IMR-90 (cell line): ENCODE measurements at regions not wholly inside any gene's neighbourhood (a gene's known extent, or its start where the extent isn't known, plus 50 kb on each side); places are given as distances from the start of the nearest gene placed in this dataset.

Experiments used
- ATAC-seq: fragments of 200-7000 bp; cut with Tn5 transposase; 2 replicates; pipeline ENCODE4 v1.9.1; 2020; ENCODE audit warnings: low read depth, mild to moderate bottlenecking, moderate library complexity
- BruUV-seq: library from RNA; stranded (reverse); fragments of 400-500 nt; replicated peaks from 2 replicates; lab custom pipeline; 2021; lab: Mats Ljungman, UMichigan
- CTCF ChIA-PET: fragments of 300-600 bp; formaldehyde crosslinking; extraction: SDS; loops from one replicate; lab custom pipeline; 2021; ENCODE audit warnings: antibody characterized with exemption; lab: Yijun Ruan, JAX
- POLR2A ChIA-PET: fragments of 300-600 bp; sonication (Branson Sonifier 250); formaldehyde crosslinking; loops from one replicate; lab custom pipeline; 2022; ENCODE audit warnings: antibody characterized with exemption; ENCODE audit not compliant: unreplicated experiment; lab: Charles Lee
- DNase-seq: peaks from one replicate; pipeline ENCODE4 v3.0.0; 2013
- H2AFZ ChIP-seq: replicated peaks from 2 replicates; pipeline ENCODE3; 2013; ENCODE audit warnings: low read length, mild to moderate bottlenecking; ENCODE audit not compliant: poor library complexity
- H2AK5ac ChIP-seq: 2 replicates; pipeline ENCODE4 v1.6.1; 2013; ENCODE audit warnings: low read depth, low read length, inconsistent platforms
- H2AK9ac ChIP-seq: replicated peaks from 2 replicates; pipeline ENCODE3; 2013; ENCODE audit warnings: mild to moderate bottlenecking, low read depth, low read length, moderate library complexity; ENCODE audit not compliant: poor library complexity
- H2BK120ac ChIP-seq: 2 replicates; pipeline ENCODE4 v1.6.1; 2013; ENCODE audit warnings: low read depth, low read length, inconsistent platforms
- H2BK15ac ChIP-seq: 3 replicates; pipeline ENCODE4 v1.6.1; 2013; ENCODE audit warnings: low read depth, low read length, inconsistent platforms
- H2BK20ac ChIP-seq: 2 replicates; pipeline ENCODE4 v1.6.1; 2013; ENCODE audit warnings: low read depth, mild to moderate bottlenecking, inconsistent platforms, low read length, moderate library complexity
- H2BK5ac ChIP-seq: 2 replicates; pipeline ENCODE4 v1.6.1; 2013; ENCODE audit warnings: mild to moderate bottlenecking, low read depth, low read length, inconsistent platforms; ENCODE audit not compliant: poor library complexity, severe bottlenecking
- H3K14ac ChIP-seq: replicated peaks from 2 replicates; pipeline ENCODE4 v1.6.1; 2013; ENCODE audit warnings: low read depth, low read length, inconsistent platforms
- H3K18ac ChIP-seq: 2 replicates; pipeline ENCODE4 v1.6.1; 2013; ENCODE audit warnings: low read depth, low read length, control low read depth
- H3K23ac ChIP-seq: 2 replicates; pipeline ENCODE4 v1.6.1; 2013; ENCODE audit warnings: low read depth, low read length, inconsistent platforms
- H3K27ac ChIP-seq: 2 replicates; pipeline ENCODE4 v1.5.1; 2013; ENCODE audit warnings: mild to moderate bottlenecking, control low read depth, low read length; ENCODE audit not compliant: insufficient read depth
- H3K27me3 ChIP-seq: 2 replicates; pipeline ENCODE4 v1.6.1; 2013; ENCODE audit warnings: low read length; ENCODE audit not compliant: control insufficient read depth, insufficient read depth
- H3K36me3 ChIP-seq: 2 replicates; pipeline ENCODE4 v1.6.1; 2013; ENCODE audit warnings: low read length, mixed read lengths; ENCODE audit not compliant: control insufficient read depth, insufficient read depth
- H3K4ac ChIP-seq: 2 replicates; pipeline ENCODE4 v1.6.1; 2013; ENCODE audit warnings: low read depth, low read length, inconsistent platforms
- H3K4me1 ChIP-seq: 2 replicates; pipeline ENCODE4 v1.6.1; 2013; ENCODE audit warnings: low read length, mixed read lengths; ENCODE audit not compliant: control insufficient read depth, insufficient read depth
- H3K4me2 ChIP-seq: 2 replicates; pipeline ENCODE4 v1.6.1; 2013; ENCODE audit warnings: low read depth, mild to moderate bottlenecking, control low read depth, low read length, moderate library complexity
- H3K4me3 ChIP-seq: 2 replicates; pipeline ENCODE4 v1.5.1; 2013; ENCODE audit warnings: low read depth, mild to moderate bottlenecking, control low read depth, low read length, moderate library complexity; ENCODE audit not compliant: insufficient read depth
- H3K56ac ChIP-seq: 2 replicates; pipeline ENCODE4 v1.6.1; 2013; ENCODE audit warnings: low read length, inconsistent platforms; ENCODE audit not compliant: insufficient read depth; ENCODE audit errors: extremely low read depth
- H3K79me1 ChIP-seq, 2 experiments: 2 replicates each; pipeline ENCODE4 v1.6.1; 2013; ENCODE audit warnings: low read length in 2 of 2, inconsistent platforms in 1 of 2, low read depth in 1 of 2
- H3K9ac ChIP-seq: 2 replicates; pipeline ENCODE4 v1.6.1; 2013; ENCODE audit warnings: low read depth, low read length, control low read depth
- H3K9me1 ChIP-seq: 2 replicates; pipeline ENCODE4 v1.6.1; 2013; ENCODE audit warnings: low read length, inconsistent platforms; ENCODE audit not compliant: insufficient read depth
- H3K9me3 ChIP-seq: 2 replicates; pipeline ENCODE4 v1.6.1; 2013; ENCODE audit warnings: low read length; ENCODE audit not compliant: control insufficient read depth, insufficient read depth
- H4K20me1 ChIP-seq: 2 replicates; pipeline ENCODE4 v1.6.1; 2013; ENCODE audit warnings: low read length, inconsistent platforms; ENCODE audit not compliant: insufficient read depth
- H4K5ac ChIP-seq: 2 replicates; pipeline ENCODE4 v1.6.1; 2013; ENCODE audit warnings: mild to moderate bottlenecking, low read depth, low read length, control low read depth
- H4K8ac ChIP-seq, 2 experiments: 2 replicates each; pipeline ENCODE4 v1.6.1; 2013; ENCODE audit warnings: low read depth in 2 of 2, low read length in 2 of 2, control low read depth in 1 of 2, inconsistent platforms in 1 of 2
- H4K91ac ChIP-seq: 2 replicates; pipeline ENCODE4 v1.6.1; 2013; ENCODE audit warnings: low read depth, low read length, inconsistent platforms; ENCODE audit not compliant: insufficient read depth
- BHLHE40 ChIP-seq: fragments of 150-350 bp; IDR thresholded peaks from 2 replicates; pipeline ENCODE4 v1.6.1; 2016; ENCODE audit warnings: mild to moderate bottlenecking, low read depth, low read length
- CEBPB ChIP-seq: IDR thresholded peaks from 2 replicates; pipeline ENCODE4 v1.6.1; 2012; ENCODE audit warnings: low read depth, low read length, improper control_type of control experiment
- CHD1 ChIP-seq: IDR thresholded peaks from 2 replicates; pipeline ENCODE4 v1.6.1; 2012; ENCODE audit warnings: low read depth, low read length, improper control_type of control experiment
- CTCF ChIP-seq: conservative IDR thresholded peaks from 2 replicates; pipeline ENCODE4 v1.5.1; 2012; ENCODE audit warnings: mild to moderate bottlenecking, low read depth, low read length, improper control_type of control experiment
- ELK1 ChIP-seq: fragments of 150-350 bp; IDR thresholded peaks from 2 replicates; pipeline ENCODE4 v1.6.1; 2016; ENCODE audit warnings: low read depth, mild to moderate bottlenecking, low read length, moderate library complexity, borderline replicate concordance
- FOS ChIP-seq: fragments of 150-350 bp; IDR thresholded peaks from 2 replicates; pipeline ENCODE4 v1.6.1; 2016; ENCODE audit warnings: low read depth, low read length
- MAFK ChIP-seq: IDR thresholded peaks from 2 replicates; pipeline ENCODE4 v1.6.1; 2012; ENCODE audit warnings: low read depth, low read length, improper control_type of control experiment
- MAZ ChIP-seq: IDR thresholded peaks from 2 replicates; pipeline ENCODE4 v1.6.1; 2012; ENCODE audit warnings: low read depth, mild to moderate bottlenecking, low read length, improper control_type of control experiment, moderate library complexity, borderline replicate concordance
- MXI1 ChIP-seq: IDR thresholded peaks from 2 replicates; pipeline ENCODE4 v1.6.1; 2012; ENCODE audit warnings: low read depth, mild to moderate bottlenecking, low read length, moderate library complexity, borderline replicate concordance
- NFE2L2 ChIP-seq: fragments of 150-350 bp; IDR thresholded peaks from 2 replicates; pipeline ENCODE4 v1.6.1; 2016; ENCODE audit warnings: low read depth, mild to moderate bottlenecking, low read length
- POLR2A ChIP-seq: IDR thresholded peaks from 2 replicates; pipeline ENCODE4 v1.6.1; 2012; ENCODE audit warnings: mild to moderate bottlenecking, low read depth, low read length
- RAD21 ChIP-seq: IDR thresholded peaks from 2 replicates; pipeline ENCODE4 v1.6.1; 2012; ENCODE audit warnings: low read length, improper control_type of control experiment
- RCOR1 ChIP-seq: IDR thresholded peaks from 2 replicates; pipeline ENCODE4 v1.6.1; 2012; ENCODE audit warnings: mild to moderate bottlenecking, low read length, improper control_type of control experiment; ENCODE audit not compliant: insufficient replicate concordance
- RFX5 ChIP-seq: IDR thresholded peaks from 2 replicates; pipeline ENCODE4 v1.8.0; 2012; ENCODE audit warnings: low read depth, mild to moderate bottlenecking, low read length, moderate library complexity
- SMC3 ChIP-seq: fragments of 150-350 bp; IDR thresholded peaks from 2 replicates; pipeline ENCODE4 v1.6.1; 2016; ENCODE audit warnings: low read depth, mild to moderate bottlenecking, antibody characterized with exemption, low read length, moderate library complexity
- USF2 ChIP-seq: fragments of 150-350 bp; IDR thresholded peaks from 2 replicates; pipeline ENCODE4 v1.6.1; 2017; ENCODE audit warnings: mild to moderate bottlenecking, antibody characterized with exemption, low read length, low read depth
- WGBS, 2 experiments: methylation state at CpG; one replicate each; pipeline versions ENCODE4 v1.1.5 to v1.1.7; 2013; ENCODE audit warnings: missing lambda C conversion rate in 2 of 2; ENCODE audit not compliant: insufficient read length in 1 of 2; ENCODE audit errors: extremely low coverage in 2 of 2; 5-methylcytosine and 5-hydroxymethylcytosine counted together
- dilution Hi-C: fragments of 300-500 bp; cut with HindIII; formaldehyde crosslinking; loops from one replicate; pipeline ENCODE4 v1.14.3; 2018; ENCODE audit warnings: low sequenced_read_pairs; ENCODE audit not compliant: unreplicated experiment
- in situ Hi-C: fragments of 300-500 bp; cut with MboI; formaldehyde crosslinking; loops from 3 replicates; pipeline ENCODE4 v1.14.3; 2019; ENCODE audit warnings: low sequenced_read_pairs, inconsistent platforms, mixed read lengths
- intact Hi-C: fragments of 100-400 bp; cut with micrococcal nuclease; formaldehyde crosslinking; loops from 2 replicates; pipeline ENCODE4 v1.10.0; 2022

GRCh38 chrX:3526731-3527130 lies 180.3 kb upstream of the MXRA5 start:
- Histone ChIP-seq H3K14ac (no peak overlapping the region), H2BK15ac (no peak overlapping the region), H3K4me2 (peak overlapping the region; percentile 35; the same call in 1 of the 2 replicates), H3K27me3 (no peaks in the 10 kb centered on the region), H3K9me1 (no peaks in the 10 kb centered on the region), H2BK20ac (peak overlapping the region; percentile 81; the same call in 1 of the 2 replicates), H2AK5ac (no peak overlapping the region), H4K8ac (peak overlapping the region in 1 of 2 experiments; percentile 27; a peak in 2 of 4 replicates), H3K4me3 (no peak overlapping the region), H3K18ac (no peak overlapping the region; the same call in 1 of the 2 replicates), H3K27ac (peak overlapping the region; percentile 77; the same call in 1 of the 2 replicates), H3K4me1 (peaks cover 8% of the 10 kb centered on the region), H4K20me1 (no peaks in the 10 kb centered on the region), H3K9me3 (no peaks in the 10 kb centered on the region), H2AK9ac (no peak overlapping the region), H3K36me3 (no peaks in the 10 kb centered on the region), H3K56ac (no peak overlapping the region), H4K91ac (no peak overlapping the region), H4K5ac (no peak overlapping the region), H3K23ac (no peak overlapping the region), H2AFZ (no peak overlapping the region), H3K79me1 (no peaks in the 10 kb centered on the region), H2BK5ac (peak overlapping the region; percentile 97), H3K9ac (no peak overlapping the region), H2BK120ac (peak overlapping the region; percentile 86; the same call in 1 of the 2 replicates), H3K4ac (no peak overlapping the region)
- dilution Hi-C loops (no loop called here), intact Hi-C loops (loop anchor here (10.0 kb wide), 1 partner anchor 282 kb away; no protein-coding TSS in a partner anchor), in situ Hi-C loops (no loop called here)
- ChIA-PET POLR2A (no interaction called here), CTCF (interaction anchor here (0.5 to 1.8 kb wide), 2 partner anchors 20 to 22 kb away, joined by 3 to 5 read pairs; no protein-coding TSS in a partner anchor)
- TF ChIP-seq USF2, result no peak
- TF ChIP-seq NFE2L2, result no peak
- no peak for TF ChIP-seq SMC3
- no peak for TF ChIP-seq MAFK
- no peak for TF ChIP-seq CTCF
- no peak for TF ChIP-seq BHLHE40
- TF ChIP-seq CHD1, result no peak
- TF ChIP-seq MXI1, result no peak
- TF ChIP-seq MAZ, result no peak
- TF ChIP-seq RAD21, result no peak
- TF ChIP-seq FOS, result no peak
- TF ChIP-seq RCOR1, result no peak
- no peak for TF ChIP-seq CEBPB
- TF ChIP-seq POLR2A, result no peak
- no peak for TF ChIP-seq ELK1
- no peak for TF ChIP-seq RFX5
- no TSS peak for BruUV-seq
- peak; percentile 65 for DNase-seq
- WGBS, 2 experiments, result 50% methylated on average over 1 of the region's 2 CpGs; no CpG with 5 or more reads in 1 of the 2 experiments
- peak; percentile 80 for ATAC-seq
